Endothelial cell of umbilical vein (primary cell): ENCODE measurements at regions not wholly inside any gene's neighbourhood (a gene's known extent, or its start where the extent isn't known, plus 50 kb on each side); places are given as distances from the start of the nearest gene placed in this dataset.

Source experiments
- BruUV-seq: library from RNA; stranded (reverse); fragments of 400-500 nt; replicated peaks from 2 replicates; lab custom pipeline; 2021; lab: Mats Ljungman, UMichigan
- CTCF ChIA-PET: fragments of 300-600, 350-600 bp; sonication (Branson Sonifier 250); formaldehyde crosslinking; loops from one replicate; lab custom pipeline; 2021; ENCODE audit warnings: antibody characterized with exemption, inconsistent platforms; lab: Charles Lee
- POLR2A ChIA-PET: fragments of 300-600, 350-600 bp; sonication (Branson Sonifier 250); formaldehyde crosslinking; loops from one replicate; lab custom pipeline; 2021; ENCODE audit warnings: antibody characterized with exemption, inconsistent platforms; lab: Charles Lee
- DNase-seq: peaks from one replicate; pipeline ENCODE4 v3.0.0-alpha.2; 2011; ENCODE audit warnings: low read depth, low spot score
- FAIRE-seq: peaks from 2 replicates; lab custom pipeline; 2011; peaks lifted over from hg19 to GRCh38; lab: Jason Lieb, UNC
- H2AFZ ChIP-seq: 2 replicates; pipeline ENCODE4 v1.6.0; 2012; ENCODE audit warnings: low read depth, low read length, control low read depth, inconsistent platforms
- H3K27ac ChIP-seq: 2 replicates; pipeline ENCODE4 v1.5.1; 2011; ENCODE audit warnings: low read depth, mild to moderate bottlenecking, control low read depth, low read length, moderate library complexity; ENCODE audit not compliant: insufficient read depth
- H3K27me3 ChIP-seq, 2 experiments: 2 replicates each; pipeline versions ENCODE4 v1.6.0 to v1.6.1; 2011; ENCODE audit warnings: low read length in 2 of 2, mixed read lengths in 1 of 2; ENCODE audit not compliant: control insufficient read depth in 2 of 2, insufficient read depth in 2 of 2
- H3K36me3 ChIP-seq, 2 experiments: 2 replicates in 1 of 2; 3 replicates in 1 of 2; pipeline ENCODE4 v1.5.1; 2011; ENCODE audit warnings: low read length in 2 of 2, mild to moderate bottlenecking in 1 of 2, moderate library complexity in 1 of 2; ENCODE audit not compliant: control insufficient read depth in 2 of 2, insufficient read depth in 2 of 2; ENCODE audit errors: extremely low read depth in 1 of 2
- H3K4me1 ChIP-seq: 3 replicates; pipeline ENCODE4 v1.5.1; 2011; ENCODE audit warnings: mild to moderate bottlenecking, low read length; ENCODE audit not compliant: control insufficient read depth, insufficient read depth; ENCODE audit errors: extremely low read depth
- H3K4me2 ChIP-seq: 2 replicates; pipeline ENCODE4 v1.6.1; 2011; ENCODE audit warnings: low read length, control low read depth, mixed read lengths; ENCODE audit not compliant: insufficient read depth
- H3K4me3 ChIP-seq, 3 experiments: fragments of 200-600 bp in 1 of 3; sonication (generic), shearing (Covaris generic) in 1 of 3; replicated peaks in 1 of 3; 2 replicates each; pipeline ENCODE4 v1.5.1; 2011 to 2016; ENCODE audit warnings: control low read depth in 3 of 3, low read length in 3 of 3, mild to moderate bottlenecking in 2 of 3, inconsistent platforms in 1 of 3, low read depth in 1 of 3, moderate library complexity in 1 of 3; ENCODE audit not compliant: insufficient read depth in 1 of 3
- H3K79me2 ChIP-seq: 2 replicates; pipeline ENCODE4 v1.6.0; 2012; ENCODE audit warnings: low read length, inconsistent platforms; ENCODE audit not compliant: control insufficient read depth, insufficient read depth
- H3K9ac ChIP-seq: replicated peaks from 2 replicates; pipeline ENCODE3; 2011; ENCODE audit warnings: low read length, control low read depth; ENCODE audit not compliant: insufficient read depth; ENCODE audit errors: extremely low read depth
- H3K9me1 ChIP-seq: replicated peaks from 3 replicates; pipeline ENCODE4 v1.6.0; 2011; ENCODE audit warnings: mild to moderate bottlenecking, low read length; ENCODE audit not compliant: control insufficient read depth, insufficient read depth; ENCODE audit errors: extremely low read depth
- H3K9me3 ChIP-seq: replicated peaks from 2 replicates; pipeline ENCODE4 v1.5.1; 2012; ENCODE audit warnings: low read length, inconsistent platforms; ENCODE audit not compliant: control insufficient read depth, insufficient read depth
- H4K20me1 ChIP-seq: replicated peaks from 2 replicates; pipeline ENCODE3; 2011; ENCODE audit warnings: mild to moderate bottlenecking, low read length; ENCODE audit not compliant: control insufficient read depth, insufficient read depth; ENCODE audit errors: extremely low read depth
- EZH2 ChIP-seq: IDR thresholded peaks from 2 replicates; pipeline ENCODE4 v1.6.1; 2012; ENCODE audit warnings: borderline replicate concordance, low read depth, mild to moderate bottlenecking, moderate library complexity, low read length, inconsistent platforms; ENCODE audit not compliant: severe bottlenecking
- FOS ChIP-seq: IDR thresholded peaks from 2 replicates; pipeline ENCODE4 v1.6.1; 2011; ENCODE audit warnings: mild to moderate bottlenecking, low read length, moderate library complexity, borderline replicate concordance; ENCODE audit not compliant: insufficient read depth
- GATA2 ChIP-seq: IDR thresholded peaks from 2 replicates; pipeline ENCODE4 v1.7.0; 2011; ENCODE audit warnings: low read depth, mild to moderate bottlenecking, moderate library complexity, mixed read lengths, low read length; ENCODE audit not compliant: insufficient read length, insufficient read depth
- JUN ChIP-seq: IDR thresholded peaks from 2 replicates; pipeline ENCODE4 v1.6.1; 2011; ENCODE audit warnings: borderline replicate concordance, low read depth; ENCODE audit not compliant: insufficient read length, insufficient read depth
- MYC ChIP-seq: IDR thresholded peaks from one replicate; pipeline ENCODE4 v1.6.1; 2011; ENCODE audit warnings: mild to moderate bottlenecking, low read depth, low read length
- POLR2A ChIP-seq: IDR thresholded peaks from 2 replicates; pipeline ENCODE4 v1.6.1; 2012; ENCODE audit warnings: low read depth, mild to moderate bottlenecking, control low read depth, low read length
- POLR2AphosphoS5 ChIP-seq: IDR thresholded peaks from 2 replicates; pipeline ENCODE4 v1.6.1; 2012; ENCODE audit warnings: low read depth, mild to moderate bottlenecking, control low read depth, low read length, moderate library complexity; ENCODE audit not compliant: insufficient read depth
- dilution Hi-C: fragments of 300-500 bp; cut with MboI; formaldehyde crosslinking; loops from one replicate; pipeline ENCODE4 v1.15.0; 2019; ENCODE audit warnings: low sequenced_read_pairs; ENCODE audit not compliant: extremely low pct_ligation_motif_present
- intact Hi-C: fragments of 100-400 bp; cut with micrococcal nuclease; formaldehyde crosslinking; loops from one replicate; pipeline ENCODE4 v1.10.0; 2022
- TF ChIP-seq, protein P1 (sequence below): IDR thresholded peaks from 2 replicates; pipeline ENCODE4 v1.6.1; 2011; ENCODE audit not compliant: insufficient read depth, insufficient read length
- TF ChIP-seq, protein P2 (sequence below), 2 donors: IDR thresholded peaks; 1 replicate in 1 of 2; 2 replicates in 1 of 2; pipeline ENCODE4 v1.5.1; 2011; ENCODE audit warnings: low read length in 2 of 2, mild to moderate bottlenecking in 2 of 2, moderate library complexity in 2 of 2, control low read depth in 1 of 2, inconsistent platforms in 1 of 2, low read depth in 1 of 2; ENCODE audit not compliant: insufficient read depth in 1 of 2; ENCODE audit errors: extremely low read depth in 1 of 2

DNA sequence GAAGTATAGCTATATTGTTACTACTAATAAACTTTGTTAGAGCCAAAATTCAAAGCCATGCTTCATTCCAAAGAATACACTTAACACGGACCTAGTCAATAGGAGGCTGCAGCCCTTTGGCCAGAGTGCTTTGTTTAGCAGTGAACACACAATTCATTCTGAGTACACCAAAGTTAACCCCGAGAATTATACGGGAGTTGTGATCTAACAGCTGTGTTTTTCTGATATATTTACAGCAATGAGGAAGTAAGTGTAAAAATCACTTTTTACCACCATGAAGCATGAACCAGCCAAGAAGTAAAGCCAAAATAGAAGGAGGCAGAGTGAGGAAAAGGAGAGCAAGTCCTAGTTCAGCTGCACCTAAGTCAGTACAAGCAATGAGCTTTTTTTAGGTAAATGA, 156.8 kb upstream of the PDE3A start:
- no peak overlapping the region for H3K4me3 ChIP-seq
- H3K4me1 ChIP-seq: peaks cover 12% of the 10 kb centered on the region
- intact Hi-C loops (no loop called here), dilution Hi-C loops (no loop called here)
- H3K79me2 ChIP-seq: no peaks in the 10 kb centered on the region
- H4K20me1 ChIP-seq: no peaks in the 10 kb centered on the region
- TF ChIP-seq MYC: no peak
- TF ChIP-seq, protein P1, sequence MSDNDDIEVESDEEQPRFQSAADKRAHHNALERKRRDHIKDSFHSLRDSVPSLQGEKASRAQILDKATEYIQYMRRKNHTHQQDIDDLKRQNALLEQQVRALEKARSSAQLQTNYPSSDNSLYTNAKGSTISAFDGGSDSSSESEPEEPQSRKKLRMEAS: no peak
- TF ChIP-seq JUN: no peak
- TF ChIP-seq GATA2: no peak
- TF ChIP-seq POLR2AphosphoS5: no peak
- TF ChIP-seq POLR2A: no peak
- TF ChIP-seq FOS: no peak
- no peak for TF ChIP-seq EZH2
- TF ChIP-seq, protein P2, sequence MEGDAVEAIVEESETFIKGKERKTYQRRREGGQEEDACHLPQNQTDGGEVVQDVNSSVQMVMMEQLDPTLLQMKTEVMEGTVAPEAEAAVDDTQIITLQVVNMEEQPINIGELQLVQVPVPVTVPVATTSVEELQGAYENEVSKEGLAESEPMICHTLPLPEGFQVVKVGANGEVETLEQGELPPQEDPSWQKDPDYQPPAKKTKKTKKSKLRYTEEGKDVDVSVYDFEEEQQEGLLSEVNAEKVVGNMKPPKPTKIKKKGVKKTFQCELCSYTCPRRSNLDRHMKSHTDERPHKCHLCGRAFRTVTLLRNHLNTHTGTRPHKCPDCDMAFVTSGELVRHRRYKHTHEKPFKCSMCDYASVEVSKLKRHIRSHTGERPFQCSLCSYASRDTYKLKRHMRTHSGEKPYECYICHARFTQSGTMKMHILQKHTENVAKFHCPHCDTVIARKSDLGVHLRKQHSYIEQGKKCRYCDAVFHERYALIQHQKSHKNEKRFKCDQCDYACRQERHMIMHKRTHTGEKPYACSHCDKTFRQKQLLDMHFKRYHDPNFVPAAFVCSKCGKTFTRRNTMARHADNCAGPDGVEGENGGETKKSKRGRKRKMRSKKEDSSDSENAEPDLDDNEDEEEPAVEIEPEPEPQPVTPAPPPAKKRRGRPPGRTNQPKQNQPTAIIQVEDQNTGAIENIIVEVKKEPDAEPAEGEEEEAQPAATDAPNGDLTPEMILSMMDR (IDR thresholded peaks at IDR 0.05; ENCODE audit: extremely low read depth in 1 of 2, insufficient read depth in 1 of 2, low read depth in 1 of 2, low read length in 2 of 2): no peak
- FAIRE-seq (no peak), DNase-seq (no peak)
- H3K27me3 ChIP-seq: no peaks in the 10 kb centered on the region
- no TSS peak for BruUV-seq
- H3K27ac ChIP-seq: no peak overlapping the region
- ChIA-PET POLR2A (no interaction called here), CTCF (interaction anchor here (1.2 to 2.5 kb wide), 5 partner anchors 27 to 704 kb away, joined by 4 to 14 read pairs (median 6); no protein-coding TSS in a partner anchor)
- H3K9ac ChIP-seq: no peak overlapping the region
- H3K9me3 ChIP-seq: no peaks in the 10 kb centered on the region
- H3K9me1 ChIP-seq: no peaks in the 10 kb centered on the region
- no peak overlapping the region for H2AFZ ChIP-seq
- H3K36me3 ChIP-seq: no peaks in the 10 kb centered on the region
- H3K4me2 ChIP-seq: no peak overlapping the region
